Sigmoid colon (tissue), 4 donors: ENCODE measurements at regions not wholly inside any gene's neighbourhood (a gene's known extent, or its start where the extent isn't known, plus 50 kb on each side); places are given as distances from the start of the nearest gene placed in this dataset.

Source experiments
- EP300 ChIP-seq, 4 donors: sonication (generic); formaldehyde crosslinking; IDR thresholded peaks; one replicate each; pipeline ENCODE4 v1.6.1; 2017; ENCODE audit warnings: antibody characterized with exemption in 4 of 4
- POLR2A ChIP-seq, 2 donors: fragments of 450-650 bp; IDR thresholded peaks; one replicate each; pipeline ENCODE4 v1.6.1; 2016; ENCODE audit warnings: antibody characterized with exemption in 2 of 2, mild to moderate bottlenecking in 2 of 2, moderate library complexity in 2 of 2
- POLR2AphosphoS5 ChIP-seq, 4 donors: sonication (generic); formaldehyde crosslinking; IDR thresholded peaks; one replicate each; pipeline ENCODE4 v1.6.1; 2017; ENCODE audit warnings: antibody characterized with exemption in 4 of 4
- TF ChIP-seq, protein P1 (sequence below), 4 experiments: fragments of 450-650 bp in 3 of 4; fragments of 200-600 bp in 1 of 4; IDR thresholded peaks; one replicate each; pipeline ENCODE4 v1.5.1; 2016 to 2019; ENCODE audit warnings: antibody characterized with exemption in 4 of 4, mild to moderate bottlenecking in 3 of 4, moderate library complexity in 2 of 4

DNA sequence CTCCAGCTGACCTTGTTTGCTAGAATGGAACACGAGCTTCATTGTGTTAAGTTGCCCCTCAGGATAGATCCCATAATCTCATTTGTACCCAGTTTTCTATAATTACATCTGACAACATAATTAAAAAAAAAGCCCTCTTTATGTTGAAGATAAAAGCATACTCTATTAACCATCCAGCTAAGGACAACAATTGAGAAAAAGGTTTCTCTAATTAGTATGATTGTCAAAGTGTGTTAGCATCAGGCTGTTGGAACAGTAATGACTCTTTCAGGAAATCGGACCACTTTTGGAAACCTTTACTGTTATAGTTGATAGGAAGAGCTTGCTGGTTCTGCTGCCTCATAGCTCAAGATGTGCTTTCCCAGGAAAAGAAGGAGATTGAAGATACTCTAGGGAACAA lies 172.6 kb downstream of the FHIP1A start:
- TF ChIP-seq, protein P1, sequence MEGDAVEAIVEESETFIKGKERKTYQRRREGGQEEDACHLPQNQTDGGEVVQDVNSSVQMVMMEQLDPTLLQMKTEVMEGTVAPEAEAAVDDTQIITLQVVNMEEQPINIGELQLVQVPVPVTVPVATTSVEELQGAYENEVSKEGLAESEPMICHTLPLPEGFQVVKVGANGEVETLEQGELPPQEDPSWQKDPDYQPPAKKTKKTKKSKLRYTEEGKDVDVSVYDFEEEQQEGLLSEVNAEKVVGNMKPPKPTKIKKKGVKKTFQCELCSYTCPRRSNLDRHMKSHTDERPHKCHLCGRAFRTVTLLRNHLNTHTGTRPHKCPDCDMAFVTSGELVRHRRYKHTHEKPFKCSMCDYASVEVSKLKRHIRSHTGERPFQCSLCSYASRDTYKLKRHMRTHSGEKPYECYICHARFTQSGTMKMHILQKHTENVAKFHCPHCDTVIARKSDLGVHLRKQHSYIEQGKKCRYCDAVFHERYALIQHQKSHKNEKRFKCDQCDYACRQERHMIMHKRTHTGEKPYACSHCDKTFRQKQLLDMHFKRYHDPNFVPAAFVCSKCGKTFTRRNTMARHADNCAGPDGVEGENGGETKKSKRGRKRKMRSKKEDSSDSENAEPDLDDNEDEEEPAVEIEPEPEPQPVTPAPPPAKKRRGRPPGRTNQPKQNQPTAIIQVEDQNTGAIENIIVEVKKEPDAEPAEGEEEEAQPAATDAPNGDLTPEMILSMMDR (IDR thresholded peaks at IDR 0.05), result no peak
- TF ChIP-seq POLR2AphosphoS5 (IDR thresholded peaks at IDR 0.05) (no peak), POLR2A (IDR thresholded peaks at IDR 0.05) (no peak), EP300 (IDR thresholded peaks at IDR 0.05) (no peak)
